RWPE1 (cell line): ENCODE measurements at regions not wholly inside any gene's neighbourhood (a gene's known extent, or its start where the extent isn't known, plus 50 kb on each side); places are given as distances from the start of the nearest gene placed in this dataset.

Experiments
- CTCF ChIA-PET: fragments of 350-600 bp; sonication (Branson Sonifier 250); formaldehyde crosslinking; extraction: SDS; loops from one replicate; lab custom pipeline; 2021; lab: Yijun Ruan, JAX
- POLR2A ChIA-PET: fragments of 400-600 bp; formaldehyde crosslinking; extraction: SDS; loops from one replicate; lab custom pipeline; 2020; ENCODE audit warnings: antibody characterized with exemption; ENCODE audit not compliant: low non-redundant PET; lab: Yijun Ruan, JAX
- DNase-seq: peaks from one replicate; pipeline ENCODE4 v3.0.0; 2012; ENCODE audit warnings: low spot score
- H3K27ac ChIP-seq: fragments of 450-650 bp; 2 replicates; pipeline ENCODE4 v1.5.1; 2017
- CTCF ChIP-seq: fragments of 450-650 bp; conservative IDR thresholded peaks from 2 replicates; pipeline ENCODE4 v1.5.1; 2017; ENCODE audit warnings: low read depth, mild to moderate bottlenecking

GRCh38 chr2:186126181-186126580, 359.9 kb upstream of the ZC3H15 start:
- CTCF ChIA-PET, result no interaction called here
- DNase-seq, result no peak

GRCh38 chr2:186129767-186130581, 356.1 kb upstream of the ZC3H15 start:
- no peak overlapping the region for H3K27ac ChIP-seq
- CTCF ChIA-PET, result interaction anchor here (0.6 kb wide), 1 partner anchor 1008 kb away, joined by 3 read pairs; no protein-coding TSS in a partner anchor
- DNase-seq, result no peak
- POLR2A ChIA-PET, result no interaction called here
- TF ChIP-seq CTCF, result no peak

More at GRCh38 chr2:186126181-186126580, 359.9 kb upstream of the ZC3H15 start:
- no peak for TF ChIP-seq CTCF
- POLR2A ChIA-PET, result no interaction called here
- no peak overlapping the region for H3K27ac ChIP-seq

- TF ChIP-seq CTCF, result no peak
- POLR2A ChIA-PET, result no interaction called here
- DNase-seq, result no peak
- no peak overlapping the region for H3K27ac ChIP-seq
- CTCF ChIA-PET, result no interaction called here
Measured at GRCh38 chr2:186130748-186131641, 355.1 kb upstream of the ZC3H15 start.

GRCh38 chr2:186135686-186136085, 350.4 kb upstream of the ZC3H15 start:
- DNase-seq, result no peak
- ChIA-PET POLR2A (no interaction called here), CTCF (interaction anchor here (0.6 kb wide), 1 partner anchor 1666 kb away, joined by 6 read pairs; no protein-coding TSS in a partner anchor)
- H3K27ac ChIP-seq, result no peak overlapping the region
- TF ChIP-seq CTCF, result no peak

GRCh38 chr2:186136860-186137259, 349.2 kb upstream of the ZC3H15 start:
- ChIA-PET POLR2A (no interaction called here), CTCF (no interaction called here)
- no peak for DNase-seq
- no peak overlapping the region for H3K27ac ChIP-seq
- TF ChIP-seq CTCF, result no peak

- ChIA-PET POLR2A (no interaction called here), CTCF (no interaction called here)
- TF ChIP-seq CTCF, result no peak
Measured at GRCh38 chr2:186138845-186139244, 347.2 kb upstream of the ZC3H15 start.

More at GRCh38 chr2:186138845-186139244, 347.2 kb upstream of the ZC3H15 start:
- H3K27ac ChIP-seq, result no peak overlapping the region
- no peak for DNase-seq
